NB4 (cell line): ENCODE measurements at regions not wholly inside any gene's neighbourhood (a gene's known extent, or its start where the extent isn't known, plus 50 kb on each side); places are given as distances from the start of the nearest gene placed in this dataset.

Experiments
- DNase-seq: peaks from one replicate; pipeline ENCODE4 v3.0.0; 2010; ENCODE audit warnings: low read depth
- H3K4me3 ChIP-seq: one replicate; pipeline ENCODE4 v1.5.1; 2011; ENCODE audit warnings: mild to moderate bottlenecking, low read depth, low read length, moderate library complexity
- CTCF ChIP-seq: IDR thresholded peaks from one replicate; pipeline ENCODE4 v1.5.1; 2012; ENCODE audit warnings: low read depth, low read length
- MAX ChIP-seq: IDR thresholded peaks from 2 replicates; pipeline ENCODE4 v1.6.1; 2011; ENCODE audit warnings: low read depth, low read length
- MYC ChIP-seq: IDR thresholded peaks from 2 replicates; pipeline ENCODE4 v1.6.1; 2011; ENCODE audit warnings: low read depth, low read length
- POLR2A ChIP-seq: IDR thresholded peaks from 2 replicates; pipeline ENCODE4 v1.6.1; 2011; ENCODE audit warnings: mild to moderate bottlenecking; ENCODE audit not compliant: insufficient read length; ENCODE audit errors: extremely low read depth

- TF ChIP-seq MYC: no peak
- TF ChIP-seq CTCF: no peak
- no peak for TF ChIP-seq POLR2A
- no peak for TF ChIP-seq MAX
- no peak overlapping the region for H3K4me3 ChIP-seq
- no peak for DNase-seq
These were observed 229.8 kb upstream of the CDH19 start for GRCh38 chr18:66833646-66834045.

- TF ChIP-seq MYC (no peak), POLR2A (no peak), MAX (no peak), CTCF (no peak)
- no peak overlapping the region for H3K4me3 ChIP-seq
- no peak for DNase-seq
These were observed 222.3 kb upstream of the CDH19 start for GRCh38 chr18:66826211-66826610.

GRCh38 chr18:66825347-66825746 lies 221.5 kb upstream of the CDH19 start:
- H3K4me3 ChIP-seq: no peak overlapping the region
- no peak for TF ChIP-seq MAX
- TF ChIP-seq POLR2A: no peak
- TF ChIP-seq MYC: no peak
- no peak for TF ChIP-seq CTCF
- no peak for DNase-seq

GRCh38 chr18:66819235-66819634 lies 215.3 kb upstream of the CDH19 start:
- no peak for DNase-seq
- no peak overlapping the region for H3K4me3 ChIP-seq
- TF ChIP-seq CTCF (peak; percentile 9), MYC (no peak)

- H3K4me3 ChIP-seq: no peak overlapping the region
- DNase-seq: no peak
- TF ChIP-seq CTCF (no peak), POLR2A (no peak), MYC (no peak), MAX (no peak)
These were observed 209.2 kb upstream of the CDH19 start for GRCh38 chr18:66813138-66813537.

GRCh38 chr18:66795051-66795450 lies 191.2 kb upstream of the CDH19 start:
- DNase-seq: no peak
- TF ChIP-seq MAX (no peak), MYC (no peak), CTCF (no peak), POLR2A (no peak)
- no peak overlapping the region for H3K4me3 ChIP-seq
